ENCODE measurements at regions not wholly inside any gene's neighbourhood (a gene's known extent, or its start where the extent isn't known, plus 50 kb on each side); places are given as distances from the start of the nearest gene placed in this dataset.

DNA sequence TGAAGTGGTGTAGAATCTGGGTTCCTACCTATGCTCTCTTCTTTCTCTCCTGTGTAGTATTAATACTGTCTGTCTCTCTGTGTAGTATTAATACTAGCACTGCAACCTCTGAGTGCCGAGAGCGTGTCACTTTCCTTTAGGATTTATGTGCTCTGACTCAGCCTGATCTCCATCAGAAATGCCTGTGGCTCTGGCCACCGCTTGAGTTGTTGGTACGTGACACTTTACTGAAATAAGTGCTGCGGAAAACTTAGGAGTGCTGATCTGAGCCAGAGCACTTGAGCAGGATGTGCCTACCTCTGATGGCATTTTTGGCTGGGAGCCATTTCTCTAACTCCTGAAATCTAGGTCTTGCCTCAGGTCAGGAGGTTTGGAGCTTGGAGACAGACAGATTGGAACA is 807.4 kb downstream of the SQOR start:
- in situ Hi-C loops (cut with MboI) (no loop called here), intact Hi-C loops (cut with micrococcal nuclease; ENCODE audit: unreplicated experiment) (no loop called here)
- Histone ChIP-seq H3K36me3 (ENCODE audit: control insufficient read depth in 2 of 2, insufficient read depth in 2 of 2, low read length in 1 of 2) (no peaks in the 10 kb centered on the region), H3K9ac (ENCODE audit: control insufficient read depth, insufficient read depth, low read length) (no peak overlapping the region), H3K4me3 (no peak overlapping the region), H3K4me2 (ENCODE audit: control insufficient read depth, insufficient read depth) (no peak overlapping the region), H4K20me1 (ENCODE audit: control insufficient read depth, insufficient read depth) (no peaks in the 10 kb centered on the region), H3K79me2 (ENCODE audit: control insufficient read depth, insufficient read depth, low read length) (no peaks in the 10 kb centered on the region), H3K27ac (ENCODE audit: control insufficient read depth, insufficient read depth) (no peak overlapping the region), H2AFZ (ENCODE audit: control insufficient read depth, low read depth, low read length) (no peak overlapping the region), H3K27me3 (replicated peaks in 1 of 2; ENCODE audit: control insufficient read depth in 2 of 2, insufficient read depth in 2 of 2, low read length in 1 of 2) (no peaks in the 10 kb centered on the region), H3K9me3 (replicated peaks; ENCODE audit: control insufficient read depth, insufficient read depth, low read length) (no peaks in the 10 kb centered on the region), H3K4me1 (ENCODE audit: control insufficient read depth, insufficient read depth, low read length) (no peaks in the 10 kb centered on the region)
- ChIA-PET POLR2A (no interaction called here), SMC1A (ENCODE audit: uncharacterized antibody, unreplicated experiment) (no interaction called here), CTCF (no interaction called here), RAD21 (ENCODE audit: unreplicated experiment) (interaction anchor here (0.9 kb wide), 1 partner anchor 61 kb away, joined by 3 read pairs; no protein-coding TSS in a partner anchor)
- BruUV-seq (replicated peaks): no TSS peak
- FAIRE-seq (no peak), DNase-seq (ENCODE audit: low read depth, low spot score) (no peak), ATAC-seq (no peak)
- 47% methylated on average over 5 of the region's 5 CpGs for WGBS (ENCODE audit: insufficient coverage, insufficient replicate concordance, low lambda C conversion rate, missing lambda C conversion rate)
- TF ChIP-seq SREBF1 (IDR thresholded peaks at IDR 0.05; ENCODE audit: low read length) (no peak), RFX5 (IDR thresholded peaks at IDR 0.05; ENCODE audit: low read depth, low read length) (no peak), FOXK2 (IDR thresholded peaks at IDR 0.05) (no peak), SIN3A (IDR thresholded peaks at IDR 0.05; ENCODE audit: low read depth, low read length) (no peak)
- TF ChIP-seq, protein P1, sequence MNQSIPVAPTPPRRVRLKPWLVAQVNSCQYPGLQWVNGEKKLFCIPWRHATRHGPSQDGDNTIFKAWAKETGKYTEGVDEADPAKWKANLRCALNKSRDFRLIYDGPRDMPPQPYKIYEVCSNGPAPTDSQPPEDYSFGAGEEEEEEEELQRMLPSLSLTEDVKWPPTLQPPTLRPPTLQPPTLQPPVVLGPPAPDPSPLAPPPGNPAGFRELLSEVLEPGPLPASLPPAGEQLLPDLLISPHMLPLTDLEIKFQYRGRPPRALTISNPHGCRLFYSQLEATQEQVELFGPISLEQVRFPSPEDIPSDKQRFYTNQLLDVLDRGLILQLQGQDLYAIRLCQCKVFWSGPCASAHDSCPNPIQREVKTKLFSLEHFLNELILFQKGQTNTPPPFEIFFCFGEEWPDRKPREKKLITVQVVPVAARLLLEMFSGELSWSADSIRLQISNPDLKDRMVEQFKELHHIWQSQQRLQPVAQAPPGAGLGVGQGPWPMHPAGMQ (IDR thresholded peaks at IDR 0.05; ENCODE audit: borderline replicate concordance): no peak
- TF ChIP-seq, protein P2, sequence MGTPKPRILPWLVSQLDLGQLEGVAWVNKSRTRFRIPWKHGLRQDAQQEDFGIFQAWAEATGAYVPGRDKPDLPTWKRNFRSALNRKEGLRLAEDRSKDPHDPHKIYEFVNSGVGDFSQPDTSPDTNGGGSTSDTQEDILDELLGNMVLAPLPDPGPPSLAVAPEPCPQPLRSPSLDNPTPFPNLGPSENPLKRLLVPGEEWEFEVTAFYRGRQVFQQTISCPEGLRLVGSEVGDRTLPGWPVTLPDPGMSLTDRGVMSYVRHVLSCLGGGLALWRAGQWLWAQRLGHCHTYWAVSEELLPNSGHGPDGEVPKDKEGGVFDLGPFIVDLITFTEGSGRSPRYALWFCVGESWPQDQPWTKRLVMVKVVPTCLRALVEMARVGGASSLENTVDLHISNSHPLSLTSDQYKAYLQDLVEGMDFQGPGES (IDR thresholded peaks at IDR 0.05): no peak

Data from GM12878 (cell line).